Endothelial cell of umbilical vein (primary cell): ENCODE measurements at regions not wholly inside any gene's neighbourhood (a gene's known extent, or its start where the extent isn't known, plus 50 kb on each side); places are given as distances from the start of the nearest gene placed in this dataset.

Experiments used
- BruUV-seq: library from RNA; stranded (reverse); fragments of 400-500 nt; replicated peaks from 2 replicates; lab custom pipeline; 2021; lab: Mats Ljungman, UMichigan
- CTCF ChIA-PET: fragments of 300-600, 350-600 bp; sonication (Branson Sonifier 250); formaldehyde crosslinking; loops from one replicate; lab custom pipeline; 2021; ENCODE audit warnings: antibody characterized with exemption, inconsistent platforms; lab: Charles Lee
- POLR2A ChIA-PET: fragments of 300-600, 350-600 bp; sonication (Branson Sonifier 250); formaldehyde crosslinking; loops from one replicate; lab custom pipeline; 2021; ENCODE audit warnings: antibody characterized with exemption, inconsistent platforms; lab: Charles Lee
- DNase-seq: peaks from one replicate; pipeline ENCODE4 v3.0.0-alpha.2; 2011; ENCODE audit warnings: low read depth, low spot score
- FAIRE-seq: peaks from 2 replicates; lab custom pipeline; 2011; peaks lifted over from hg19 to GRCh38; lab: Jason Lieb, UNC
- H2AFZ ChIP-seq: 2 replicates; pipeline ENCODE4 v1.6.0; 2012; ENCODE audit warnings: low read depth, low read length, control low read depth, inconsistent platforms
- H3K27ac ChIP-seq: 2 replicates; pipeline ENCODE4 v1.5.1; 2011; ENCODE audit warnings: low read depth, mild to moderate bottlenecking, control low read depth, low read length, moderate library complexity; ENCODE audit not compliant: insufficient read depth
- H3K27me3 ChIP-seq, 2 experiments: 2 replicates each; pipeline versions ENCODE4 v1.6.0 to v1.6.1; 2011; ENCODE audit warnings: low read length in 2 of 2, mixed read lengths in 1 of 2; ENCODE audit not compliant: control insufficient read depth in 2 of 2, insufficient read depth in 2 of 2
- H3K36me3 ChIP-seq, 2 experiments: 2 replicates in 1 of 2; 3 replicates in 1 of 2; pipeline ENCODE4 v1.5.1; 2011; ENCODE audit warnings: low read length in 2 of 2, mild to moderate bottlenecking in 1 of 2, moderate library complexity in 1 of 2; ENCODE audit not compliant: control insufficient read depth in 2 of 2, insufficient read depth in 2 of 2; ENCODE audit errors: extremely low read depth in 1 of 2
- H3K4me1 ChIP-seq: 3 replicates; pipeline ENCODE4 v1.5.1; 2011; ENCODE audit warnings: mild to moderate bottlenecking, low read length; ENCODE audit not compliant: control insufficient read depth, insufficient read depth; ENCODE audit errors: extremely low read depth
- H3K4me2 ChIP-seq: 2 replicates; pipeline ENCODE4 v1.6.1; 2011; ENCODE audit warnings: low read length, control low read depth, mixed read lengths; ENCODE audit not compliant: insufficient read depth
- H3K4me3 ChIP-seq, 3 experiments: fragments of 200-600 bp in 1 of 3; sonication (generic), shearing (Covaris generic) in 1 of 3; replicated peaks in 1 of 3; 2 replicates each; pipeline ENCODE4 v1.5.1; 2011 to 2016; ENCODE audit warnings: control low read depth in 3 of 3, low read length in 3 of 3, mild to moderate bottlenecking in 2 of 3, inconsistent platforms in 1 of 3, low read depth in 1 of 3, moderate library complexity in 1 of 3; ENCODE audit not compliant: insufficient read depth in 1 of 3
- H3K79me2 ChIP-seq: 2 replicates; pipeline ENCODE4 v1.6.0; 2012; ENCODE audit warnings: low read length, inconsistent platforms; ENCODE audit not compliant: control insufficient read depth, insufficient read depth
- H3K9ac ChIP-seq: replicated peaks from 2 replicates; pipeline ENCODE3; 2011; ENCODE audit warnings: low read length, control low read depth; ENCODE audit not compliant: insufficient read depth; ENCODE audit errors: extremely low read depth
- H3K9me1 ChIP-seq: replicated peaks from 3 replicates; pipeline ENCODE4 v1.6.0; 2011; ENCODE audit warnings: mild to moderate bottlenecking, low read length; ENCODE audit not compliant: control insufficient read depth, insufficient read depth; ENCODE audit errors: extremely low read depth
- H3K9me3 ChIP-seq: replicated peaks from 2 replicates; pipeline ENCODE4 v1.5.1; 2012; ENCODE audit warnings: low read length, inconsistent platforms; ENCODE audit not compliant: control insufficient read depth, insufficient read depth
- H4K20me1 ChIP-seq: replicated peaks from 2 replicates; pipeline ENCODE3; 2011; ENCODE audit warnings: mild to moderate bottlenecking, low read length; ENCODE audit not compliant: control insufficient read depth, insufficient read depth; ENCODE audit errors: extremely low read depth
- EZH2 ChIP-seq: IDR thresholded peaks from 2 replicates; pipeline ENCODE4 v1.6.1; 2012; ENCODE audit warnings: borderline replicate concordance, low read depth, mild to moderate bottlenecking, moderate library complexity, low read length, inconsistent platforms; ENCODE audit not compliant: severe bottlenecking
- FOS ChIP-seq: IDR thresholded peaks from 2 replicates; pipeline ENCODE4 v1.6.1; 2011; ENCODE audit warnings: mild to moderate bottlenecking, low read length, moderate library complexity, borderline replicate concordance; ENCODE audit not compliant: insufficient read depth
- GATA2 ChIP-seq: IDR thresholded peaks from 2 replicates; pipeline ENCODE4 v1.7.0; 2011; ENCODE audit warnings: low read depth, mild to moderate bottlenecking, moderate library complexity, mixed read lengths, low read length; ENCODE audit not compliant: insufficient read length, insufficient read depth
- MYC ChIP-seq: IDR thresholded peaks from one replicate; pipeline ENCODE4 v1.6.1; 2011; ENCODE audit warnings: mild to moderate bottlenecking, low read depth, low read length
- POLR2A ChIP-seq: IDR thresholded peaks from 2 replicates; pipeline ENCODE4 v1.6.1; 2012; ENCODE audit warnings: low read depth, mild to moderate bottlenecking, control low read depth, low read length
- POLR2AphosphoS5 ChIP-seq: IDR thresholded peaks from 2 replicates; pipeline ENCODE4 v1.6.1; 2012; ENCODE audit warnings: low read depth, mild to moderate bottlenecking, control low read depth, low read length, moderate library complexity; ENCODE audit not compliant: insufficient read depth
- dilution Hi-C: fragments of 300-500 bp; cut with MboI; formaldehyde crosslinking; loops from one replicate; pipeline ENCODE4 v1.15.0; 2019; ENCODE audit warnings: low sequenced_read_pairs; ENCODE audit not compliant: extremely low pct_ligation_motif_present
- intact Hi-C: fragments of 100-400 bp; cut with micrococcal nuclease; formaldehyde crosslinking; loops from one replicate; pipeline ENCODE4 v1.10.0; 2022
- TF ChIP-seq, protein P1 (sequence below), 2 donors: IDR thresholded peaks; 1 replicate in 1 of 2; 2 replicates in 1 of 2; pipeline ENCODE4 v1.5.1; 2011; ENCODE audit warnings: low read length in 2 of 2, mild to moderate bottlenecking in 2 of 2, moderate library complexity in 2 of 2, control low read depth in 1 of 2, inconsistent platforms in 1 of 2, low read depth in 1 of 2; ENCODE audit not compliant: insufficient read depth in 1 of 2; ENCODE audit errors: extremely low read depth in 1 of 2

DNA sequence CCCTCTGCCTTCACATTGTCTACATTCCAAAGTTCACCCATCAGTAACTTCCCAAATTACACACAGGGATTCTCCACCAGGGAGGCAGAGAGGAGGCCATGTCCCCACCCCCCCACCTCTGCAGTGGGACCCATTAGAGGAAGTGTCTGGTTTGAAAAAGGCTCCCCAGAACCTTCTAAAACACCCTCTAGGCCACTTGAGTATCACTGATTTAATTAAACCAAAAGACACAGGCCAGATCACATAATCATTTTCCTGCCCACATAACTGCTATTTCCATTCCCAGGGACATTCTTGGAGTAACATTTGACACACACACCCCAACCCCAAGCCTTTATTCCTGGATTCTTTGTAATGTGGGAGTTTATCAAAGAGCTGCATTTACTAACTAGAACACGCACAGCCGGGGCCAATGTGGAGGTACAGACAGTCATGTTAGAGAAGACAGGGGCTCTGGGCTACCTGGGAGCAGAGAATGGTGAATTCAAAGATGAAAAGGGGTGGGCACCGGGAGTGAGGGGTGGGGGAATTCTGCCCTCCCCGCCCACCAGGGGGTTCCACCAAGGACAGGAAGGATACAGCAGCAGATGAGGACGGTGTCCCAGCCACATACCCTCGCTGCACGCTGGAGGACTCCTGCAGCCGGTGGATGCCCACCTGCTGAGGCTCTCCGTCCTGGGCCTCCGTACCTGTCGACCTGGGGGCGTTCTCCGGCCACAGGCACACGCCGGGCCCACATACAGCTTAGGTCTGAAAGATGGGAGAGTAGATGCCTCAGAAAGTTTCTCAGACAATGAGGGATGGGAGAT is 201.4 kb upstream of the CTNNB1 start:
- H3K9ac ChIP-seq: no peak overlapping the region
- H3K27me3 ChIP-seq: peaks cover 0 to 2% of the 10 kb centered on the region in 2 experiments
- H3K9me1 ChIP-seq: no peaks in the 10 kb centered on the region
- TF ChIP-seq GATA2 (no peak), EZH2 (no peak), MYC (no peak), FOS (no peak), POLR2A (no peak), POLR2AphosphoS5 (no peak)
- TF ChIP-seq, protein P1, sequence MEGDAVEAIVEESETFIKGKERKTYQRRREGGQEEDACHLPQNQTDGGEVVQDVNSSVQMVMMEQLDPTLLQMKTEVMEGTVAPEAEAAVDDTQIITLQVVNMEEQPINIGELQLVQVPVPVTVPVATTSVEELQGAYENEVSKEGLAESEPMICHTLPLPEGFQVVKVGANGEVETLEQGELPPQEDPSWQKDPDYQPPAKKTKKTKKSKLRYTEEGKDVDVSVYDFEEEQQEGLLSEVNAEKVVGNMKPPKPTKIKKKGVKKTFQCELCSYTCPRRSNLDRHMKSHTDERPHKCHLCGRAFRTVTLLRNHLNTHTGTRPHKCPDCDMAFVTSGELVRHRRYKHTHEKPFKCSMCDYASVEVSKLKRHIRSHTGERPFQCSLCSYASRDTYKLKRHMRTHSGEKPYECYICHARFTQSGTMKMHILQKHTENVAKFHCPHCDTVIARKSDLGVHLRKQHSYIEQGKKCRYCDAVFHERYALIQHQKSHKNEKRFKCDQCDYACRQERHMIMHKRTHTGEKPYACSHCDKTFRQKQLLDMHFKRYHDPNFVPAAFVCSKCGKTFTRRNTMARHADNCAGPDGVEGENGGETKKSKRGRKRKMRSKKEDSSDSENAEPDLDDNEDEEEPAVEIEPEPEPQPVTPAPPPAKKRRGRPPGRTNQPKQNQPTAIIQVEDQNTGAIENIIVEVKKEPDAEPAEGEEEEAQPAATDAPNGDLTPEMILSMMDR (IDR thresholded peaks at IDR 0.05; ENCODE audit: extremely low read depth in 1 of 2, insufficient read depth in 1 of 2, low read depth in 1 of 2, low read length in 2 of 2): no peak
- intact Hi-C loops: no loop called here
- dilution Hi-C loops: no loop called here
- no peaks in the 10 kb centered on the region for H3K79me2 ChIP-seq
- no peaks in the 10 kb centered on the region for H4K20me1 ChIP-seq
- ChIA-PET POLR2A (no interaction called here), CTCF (no interaction called here)
- no TSS peak for BruUV-seq
- H3K36me3 ChIP-seq: no peaks in the 10 kb centered on the region
- H3K27ac ChIP-seq: no peak overlapping the region
- no peak overlapping the region for H3K4me3 ChIP-seq
- FAIRE-seq: no peak
- DNase-seq: no peak
- H2AFZ ChIP-seq: no peak overlapping the region
- no peak overlapping the region for H3K4me2 ChIP-seq
- H3K9me3 ChIP-seq: no peaks in the 10 kb centered on the region
- no peaks in the 10 kb centered on the region for H3K4me1 ChIP-seq
